Head of caudate nucleus (tissue), 42 donors: ENCODE measurements at regions not wholly inside any gene's neighbourhood (a gene's known extent, or its start where the extent isn't known, plus 50 kb on each side); places are given as distances from the start of the nearest gene placed in this dataset.
"Not testable (repeated sequence)": the region's sequence is repeated elsewhere in the genome, so short reads cannot be mapped to it uniquely, and the experiment has no call there.

Experiments
- DNase-seq, 42 donors: peaks; one replicate each; pipeline versions ENCODE4 v3.0.0 to v3.0.0-alpha.2; 2020 to 2021; ENCODE audit warnings: mixed read lengths in 7 of 42
- intact Hi-C: fragments of 100-400 bp; cut with DNase I; formaldehyde crosslinking; loops from one replicate; pipeline ENCODE4 v1.15.0; 2022

DNA sequence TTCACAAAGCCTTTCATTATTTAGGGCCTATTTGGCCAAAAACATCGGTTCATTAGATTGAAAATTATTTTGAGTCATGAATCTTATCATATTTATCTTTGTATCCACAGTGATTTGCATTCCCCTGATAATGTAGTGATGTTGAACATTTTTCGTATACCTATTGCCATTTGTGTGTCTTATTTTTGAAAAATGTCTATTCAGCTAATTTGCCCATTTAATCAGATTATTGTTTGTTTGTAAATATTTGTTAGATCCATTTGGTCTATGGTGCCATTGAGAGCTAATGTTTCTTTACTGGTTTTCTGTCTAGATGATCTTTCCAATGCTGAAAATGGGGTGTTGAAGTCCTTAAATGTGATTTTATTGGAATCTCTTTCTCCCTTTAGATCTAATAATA is 439.2 kb upstream of the TYRP1 start:
- intact Hi-C loops, result no loop called here
- DNase-seq, result no peak

- intact Hi-C loops, result no loop called here
- no peak for DNase-seq
Measured at GRCh38 chr9:12266758-12267157, 426.4 kb upstream of the TYRP1 start.

GRCh38 chr9:12271421-12271891 is 421.7 kb upstream of the TYRP1 start:
- intact Hi-C loops, result no loop called here
- DNase-seq, result peak in 1 of 42 donors; percentile 30

- no peak for DNase-seq
- intact Hi-C loops, result no loop called here
Measured at GRCh38 chr9:12272471-12273120, 420.6 kb upstream of the TYRP1 start.

DNA sequence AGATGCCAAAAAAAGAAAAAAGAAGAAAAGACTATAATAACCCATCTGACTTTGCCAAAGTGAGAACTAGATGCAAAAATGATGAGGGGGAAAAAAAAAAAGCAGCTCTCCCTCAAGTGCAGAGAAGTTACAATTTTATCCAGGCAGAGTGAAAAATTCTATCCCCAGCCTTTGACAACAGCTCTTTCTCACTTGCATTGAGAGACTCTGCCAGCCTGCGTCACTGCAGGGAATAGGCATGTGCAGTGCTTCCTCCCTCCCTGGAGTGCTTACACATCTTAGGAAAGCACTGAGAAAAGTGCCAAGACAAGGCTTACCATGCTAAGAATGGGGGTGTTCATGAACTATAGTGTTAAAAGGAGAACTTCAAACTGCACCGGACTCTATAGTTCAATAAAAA is 418.6 kb upstream of the TYRP1 start:
- DNase-seq, result peak in 14 of 42 donors; percentile 7 to 68 (median 28)
- intact Hi-C loops, result no loop called here

GRCh38 chr9:12276505-12276904 is 416.7 kb upstream of the TYRP1 start:
- DNase-seq, result no peak
- intact Hi-C loops, result no loop called here

GRCh38 chr9:12289711-12290110 is 403.5 kb upstream of the TYRP1 start:
- intact Hi-C loops, result no loop called here
- no peak for DNase-seq

- no peak for DNase-seq
- intact Hi-C loops, result no loop called here
Measured at GRCh38 chr9:12290166-12290869, 402.9 kb upstream of the TYRP1 start.

DNA sequence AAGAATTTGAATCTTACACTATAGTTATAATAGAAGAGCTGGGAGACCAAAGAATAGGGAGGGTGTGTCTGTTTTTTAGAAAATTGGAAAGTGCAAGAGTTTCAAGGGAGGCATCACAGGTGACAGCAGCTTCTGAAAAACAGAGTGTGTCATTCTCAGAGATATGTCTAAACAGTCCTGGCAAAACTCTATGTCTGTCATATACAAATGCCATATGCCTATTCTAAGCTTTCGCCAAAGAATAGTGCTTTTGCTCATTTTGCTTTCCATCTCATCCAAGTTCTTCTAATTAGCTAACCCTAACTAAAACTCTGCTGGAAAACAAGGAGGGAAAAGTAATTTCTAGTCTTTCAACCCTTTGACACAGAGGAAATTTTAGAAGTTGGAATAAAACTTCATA is 388.0 kb upstream of the TYRP1 start:
- intact Hi-C loops, result no loop called here
- DNase-seq, result no peak

DNA sequence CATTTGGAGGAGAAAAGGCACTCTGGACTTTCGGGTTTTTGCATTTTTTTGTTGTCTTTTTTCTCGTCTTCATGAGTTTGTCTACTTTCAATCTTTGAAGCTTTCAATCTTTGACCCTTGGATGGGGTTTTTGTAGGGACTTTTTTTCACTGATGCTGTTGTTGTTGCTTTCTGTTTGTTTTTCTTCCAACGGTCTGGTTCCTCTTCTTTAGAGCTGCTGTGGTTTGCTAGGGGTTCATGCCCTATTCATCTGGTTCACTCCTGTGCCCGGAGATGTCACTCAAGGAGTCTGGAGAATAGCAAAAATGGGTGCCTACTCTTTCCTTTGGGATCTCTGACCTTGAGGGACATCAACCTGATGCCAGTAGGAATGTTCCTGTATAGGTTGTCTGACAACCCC is 378.6 kb upstream of the TYRP1 start:
- intact Hi-C loops, result no loop called here
- DNase-seq, result no peak

GRCh38 chr9:12318732-12319685 is 374.2 kb upstream of the TYRP1 start:
- intact Hi-C loops, result no loop called here

DNA sequence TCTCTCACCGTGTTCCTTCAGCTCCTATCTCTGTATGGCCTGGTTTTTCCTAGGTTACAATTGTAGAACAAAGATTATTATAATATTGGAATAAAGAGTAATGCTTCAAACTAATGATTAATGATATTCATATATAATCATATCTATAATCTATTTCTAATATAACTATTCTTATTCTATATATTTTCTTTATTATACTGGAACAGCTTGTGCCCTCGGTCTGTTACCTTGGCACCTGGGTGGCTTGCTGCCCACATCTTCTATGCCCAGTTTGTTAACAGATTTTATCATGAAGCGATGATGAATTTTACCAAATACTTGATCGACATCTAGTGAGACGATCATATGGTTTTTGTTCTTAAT is 363.6 kb upstream of the TYRP1 start:
- no peak for DNase-seq

More at GRCh38 chr9:12318732-12319685, 374.2 kb upstream of the TYRP1 start:
- DNase-seq, result no peak

GRCh38 chr9:12333966-12334365 is 359.2 kb upstream of the TYRP1 start:
- intact Hi-C loops, DNase-seq: not testable (repeated sequence)

More for the DNA sequence above, 363.6 kb upstream of the TYRP1 start:
- intact Hi-C loops, result no loop called here

GRCh38 chr9:12350775-12351174 is 342.4 kb upstream of the TYRP1 start:
- no peak for DNase-seq
- intact Hi-C loops, result no loop called here

- intact Hi-C loops, result no loop called here
- no peak for DNase-seq
Measured at GRCh38 chr9:12351293-12352044, 341.7 kb upstream of the TYRP1 start.

- DNase-seq, result no peak
- intact Hi-C loops, result no loop called here
Measured at GRCh38 chr9:12352045-12352315, 341.2 kb upstream of the TYRP1 start.

DNA sequence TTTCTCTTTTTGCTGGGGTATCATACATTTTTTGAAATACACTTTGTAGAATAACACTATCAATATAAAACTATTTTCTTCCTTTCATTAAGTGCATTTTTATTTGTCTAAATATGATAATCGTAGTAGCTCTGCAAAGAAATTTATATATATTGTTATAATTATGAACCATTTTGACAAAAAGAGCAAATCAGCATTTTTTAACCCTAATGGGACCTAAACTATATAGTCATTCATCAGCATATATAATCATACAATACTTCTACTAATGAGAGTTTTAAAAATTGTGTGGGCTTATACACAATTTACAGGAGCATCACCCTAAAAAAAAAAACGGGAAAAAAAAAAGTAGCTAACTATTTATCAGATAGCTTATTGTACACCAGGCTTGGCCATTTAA is 329.7 kb upstream of the TYRP1 start:
- intact Hi-C loops, result no loop called here
- DNase-seq, result no peak

- intact Hi-C loops, result no loop called here
- DNase-seq, result no peak
Measured at GRCh38 chr9:12368569-12368968, 324.6 kb upstream of the TYRP1 start.

DNA sequence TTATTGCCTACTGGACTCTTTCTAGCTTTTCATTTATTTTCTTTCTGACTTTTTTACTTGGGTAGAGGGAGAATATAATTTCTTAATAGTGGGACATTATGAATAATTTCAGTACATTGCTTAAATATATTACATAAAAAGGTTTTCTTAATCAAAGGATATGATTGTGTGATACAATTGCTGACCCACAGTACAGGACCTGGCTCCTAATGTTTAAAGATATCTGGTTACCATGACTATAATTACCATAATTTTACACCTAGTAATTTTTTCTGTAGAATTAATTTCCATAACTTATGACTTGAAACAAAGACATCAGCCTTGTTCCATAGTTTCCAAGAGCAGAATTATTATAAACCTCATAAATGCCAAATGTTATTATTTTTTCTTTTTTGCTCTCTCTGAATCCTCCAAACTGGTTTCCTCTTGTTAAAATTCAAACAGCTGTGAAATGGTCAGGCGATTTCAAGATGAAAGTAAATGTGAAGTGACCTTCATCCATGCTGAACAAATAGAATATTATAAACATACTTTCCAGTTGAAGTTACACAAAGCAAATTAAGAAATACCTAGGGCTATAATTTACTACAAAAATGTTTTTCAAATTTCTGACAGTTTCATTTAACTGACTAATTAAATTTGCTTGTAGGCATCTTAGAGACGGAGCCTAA is 301.2 kb upstream of the TYRP1 start:
- intact Hi-C loops, result no loop called here
- DNase-seq, result no peak
